IPS DF 6.9 (cell line): ENCODE measurements at regions not wholly inside any gene's neighbourhood (a gene's known extent, or its start where the extent isn't known, plus 50 kb on each side); places are given as distances from the start of the nearest gene placed in this dataset.
"Not testable (repeated sequence)": the region's sequence is repeated elsewhere in the genome, so short reads cannot be mapped to it uniquely, and the experiment has no call there.

ENCODE experiments used
- DNase-seq: peaks from one replicate; pipeline ENCODE4 v3.0.0-alpha.2; 2013; ENCODE audit warnings: low read depth, low spot score
- H3K27ac ChIP-seq: one replicate; pipeline ENCODE4 v1.5.1; 2013; ENCODE audit warnings: low read length, control low read depth
- H3K27me3 ChIP-seq: 2 replicates; pipeline ENCODE4 v1.6.1; 2013; ENCODE audit warnings: mild to moderate bottlenecking, low read length; ENCODE audit not compliant: control insufficient read depth, insufficient read depth
- H3K36me3 ChIP-seq: 2 replicates; pipeline ENCODE4 v1.6.1; 2013; ENCODE audit warnings: low read length; ENCODE audit not compliant: control insufficient read depth, insufficient read depth
- H3K4me1 ChIP-seq: 2 replicates; pipeline ENCODE4 v1.6.1; 2013; ENCODE audit warnings: low read length; ENCODE audit not compliant: control insufficient read depth, insufficient read depth
- H3K4me3 ChIP-seq: 2 replicates; pipeline ENCODE4 v1.5.1; 2013; ENCODE audit warnings: mild to moderate bottlenecking, low read length
- H3K9me3 ChIP-seq: 2 replicates; pipeline ENCODE4 v1.6.1; 2013; ENCODE audit warnings: low read length, inconsistent platforms; ENCODE audit not compliant: control insufficient read depth, insufficient read depth
- WGBS: extraction: QIAGEN DNeasy Blood & Tissue Kit; methylation state at CpG from one replicate; pipeline ENCODE4 v1.1.7; 2013; ENCODE audit warnings: mixed read lengths, missing lambda C conversion rate; ENCODE audit not compliant: insufficient read length, insufficient coverage; 5-methylcytosine and 5-hydroxymethylcytosine counted together

DNA sequence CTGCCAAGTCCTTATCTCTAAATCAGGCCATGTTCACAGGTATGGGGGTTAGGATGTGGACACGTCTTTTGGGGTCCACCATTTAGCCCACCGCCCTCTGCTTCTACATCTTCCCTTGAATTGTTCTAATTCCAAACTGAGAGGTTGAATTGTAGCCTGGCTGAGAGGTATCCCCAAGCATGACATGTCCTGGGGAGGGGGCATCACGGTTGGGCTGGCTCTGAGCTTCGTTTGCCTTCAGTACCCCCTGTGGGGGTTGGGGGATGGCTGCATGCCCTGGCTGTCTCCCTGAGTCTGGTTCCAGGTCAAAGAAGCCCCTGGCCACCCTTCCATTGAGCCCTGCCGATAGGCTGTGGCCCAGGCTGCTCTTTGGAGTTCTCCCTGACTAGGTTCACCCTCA, 204.6 kb downstream of the GLRX3 start:
- H3K27ac ChIP-seq = no peak overlapping the region
- H3K27me3 ChIP-seq = no peaks in the 10 kb centered on the region
- DNase-seq = no peak
- no CpG with 5 or more reads among the region's 5 CpGs for WGBS
- peaks cover 35% of the 10 kb centered on the region for H3K9me3 ChIP-seq
- no peaks in the 10 kb centered on the region for H3K4me1 ChIP-seq
- no peaks in the 10 kb centered on the region for H3K36me3 ChIP-seq
- no peak overlapping the region for H3K4me3 ChIP-seq

- WGBS = no CpG with 5 or more reads among the region's 6 CpGs
- no peak overlapping the region for H3K4me3 ChIP-seq
- H3K27ac ChIP-seq = no peak overlapping the region
- DNase-seq = no peak
- H3K9me3 ChIP-seq = peaks cover 34% of the 10 kb centered on the region
- H3K4me1 ChIP-seq = no peaks in the 10 kb centered on the region
- H3K27me3 ChIP-seq = no peaks in the 10 kb centered on the region
- no peaks in the 10 kb centered on the region for H3K36me3 ChIP-seq
These were observed 205.2 kb downstream of the GLRX3 start for GRCh38 chr10:130341356-130341755.

- Histone ChIP-seq H3K9me3 (peaks cover 11% of the 10 kb centered on the region), H3K4me3 (no peak overlapping the region), H3K36me3 (no peaks in the 10 kb centered on the region), H3K27me3 (no peaks in the 10 kb centered on the region), H3K27ac (no peak overlapping the region), H3K4me1 (no peaks in the 10 kb centered on the region)
- DNase-seq = no peak
- no CpG with 5 or more reads among the region's 1 CpG for WGBS
These were observed 209.5 kb downstream of the GLRX3 start for GRCh38 chr10:130345728-130346127.

- Histone ChIP-seq H3K9me3 (peaks cover 6% of the 10 kb centered on the region), H3K36me3 (no peaks in the 10 kb centered on the region; the same call in 1 of the 2 replicates), H3K27me3 (no peaks in the 10 kb centered on the region), H3K27ac (no peak overlapping the region), H3K4me1 (no peaks in the 10 kb centered on the region), H3K4me3 (no peak overlapping the region)
- no peak for DNase-seq
- no CpG with 5 or more reads among the region's 3 CpGs for WGBS
These were observed 214.8 kb downstream of the GLRX3 start for GRCh38 chr10:130350996-130351395.

- no CpG with 5 or more reads among the region's 17 CpGs for WGBS
- Histone ChIP-seq H3K27me3 (no peaks in the 10 kb centered on the region), H3K4me1 (no peaks in the 10 kb centered on the region), H3K36me3 (no peaks in the 10 kb centered on the region; the same call in 1 of the 2 replicates), H3K27ac (no peak overlapping the region), H3K9me3 (peaks cover 6% of the 10 kb centered on the region), H3K4me3 (no peak overlapping the region)
- no peak for DNase-seq
These were observed 215.5 kb downstream of the GLRX3 start for GRCh38 chr10:130351466-130352290.

GRCh38 chr10:130352291-130352645, 216.1 kb downstream of the GLRX3 start:
- DNase-seq = no peak
- no peaks in the 10 kb centered on the region for H3K4me1 ChIP-seq
- H3K4me3 ChIP-seq = no peak overlapping the region
- no CpG with 5 or more reads among the region's 9 CpGs for WGBS
- H3K27me3 ChIP-seq = no peaks in the 10 kb centered on the region
- H3K9me3 ChIP-seq = peaks cover 6% of the 10 kb centered on the region
- no peak overlapping the region for H3K27ac ChIP-seq
- no peaks in the 10 kb centered on the region; the same call in 1 of the 2 replicates for H3K36me3 ChIP-seq

GRCh38 chr10:130353928-130354572, 217.9 kb downstream of the GLRX3 start:
- H3K9me3 ChIP-seq = peaks cover 6% of the 10 kb centered on the region
- H3K4me3 ChIP-seq = no peak overlapping the region
- WGBS = no CpG with 5 or more reads among the region's 10 CpGs
- H3K27ac ChIP-seq = no peak overlapping the region
- H3K36me3 ChIP-seq = no peaks in the 10 kb centered on the region; the same call in 1 of the 2 replicates
- H3K27me3 ChIP-seq = no peaks in the 10 kb centered on the region
- no peak for DNase-seq
- no peaks in the 10 kb centered on the region for H3K4me1 ChIP-seq

DNA sequence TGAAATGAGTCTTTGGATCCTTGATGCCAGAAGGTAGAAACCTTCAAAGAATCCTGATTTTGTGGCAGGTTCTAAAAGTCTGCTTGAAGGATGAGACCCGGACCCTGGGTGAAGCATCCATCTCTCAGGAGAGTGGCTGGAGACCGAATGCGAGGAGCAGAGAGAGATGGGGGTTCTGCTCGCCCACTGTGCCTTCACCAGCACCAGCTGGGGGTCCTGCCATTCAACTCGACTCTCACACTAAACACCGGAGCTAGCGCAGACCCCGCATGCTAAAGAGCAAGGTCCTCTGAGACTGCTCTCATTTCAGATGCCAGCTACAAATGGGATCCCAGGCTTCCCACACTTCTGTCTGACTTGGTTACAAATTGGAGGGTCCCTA, 218.4 kb downstream of the GLRX3 start:
- Histone ChIP-seq H3K9me3 (peaks cover 7% of the 10 kb centered on the region), H3K4me1 (no peaks in the 10 kb centered on the region), H3K36me3 (no peaks in the 10 kb centered on the region; the same call in 1 of the 2 replicates), H3K4me3 (no peak overlapping the region), H3K27ac (no peak overlapping the region), H3K27me3 (no peaks in the 10 kb centered on the region)
- no CpG with 5 or more reads among the region's 8 CpGs for WGBS
- DNase-seq = no peak

- WGBS = no CpG with 5 or more reads among the region's 20 CpGs
- H3K9me3 ChIP-seq = peaks cover 7% of the 10 kb centered on the region
- H3K27me3 ChIP-seq = no peaks in the 10 kb centered on the region
- H3K36me3 ChIP-seq = no peaks in the 10 kb centered on the region; the same call in 1 of the 2 replicates
- no peaks in the 10 kb centered on the region for H3K4me1 ChIP-seq
- no peak for DNase-seq
- H3K27ac ChIP-seq = no peak overlapping the region
- H3K4me3 ChIP-seq = no peak overlapping the region
These were observed 219.0 kb downstream of the GLRX3 start for GRCh38 chr10:130354976-130355795.

DNA sequence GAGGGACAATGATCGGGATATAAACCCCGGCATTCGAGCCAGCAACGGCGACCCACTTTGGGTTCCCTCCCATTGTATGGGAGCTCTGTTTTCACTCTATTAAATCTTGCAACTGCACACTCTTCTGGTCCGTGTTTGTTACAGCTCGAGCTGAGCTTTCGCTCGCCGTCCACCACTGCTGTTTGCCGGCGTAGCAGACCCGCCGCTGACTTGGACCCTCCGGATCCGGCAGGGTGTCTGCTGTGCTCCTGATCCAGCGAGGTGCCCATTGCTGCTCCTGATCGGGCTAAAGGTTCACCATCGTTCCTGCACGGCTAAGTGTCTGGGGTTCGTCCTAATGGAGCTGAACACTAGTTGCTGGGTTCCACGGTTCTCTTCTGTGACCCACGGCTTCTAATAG, 220.2 kb downstream of the GLRX3 start:
- H3K27ac ChIP-seq, H3K4me1 ChIP-seq, H3K27me3 ChIP-seq, H3K36me3 ChIP-seq, H3K9me3 ChIP-seq, DNase-seq, H3K4me3 ChIP-seq: not testable (repeated sequence)
- WGBS = no CpG with 5 or more reads among the region's 23 CpGs
